Muscle of leg (tissue), 3 donors: ENCODE measurements at regions not wholly inside any gene's neighbourhood (a gene's known extent, or its start where the extent isn't known, plus 50 kb on each side); places are given as distances from the start of the nearest gene placed in this dataset.

Source experiments
- DNase-seq: peaks from one replicate; pipeline ENCODE4 v3.0.0; 2013
- H3K27ac ChIP-seq: one replicate; pipeline ENCODE4 v1.5.1; 2013; ENCODE audit warnings: mild to moderate bottlenecking, low read length, control low read depth
- H3K27me3 ChIP-seq: one replicate; pipeline ENCODE4 v1.6.1; 2013; ENCODE audit warnings: low read length; ENCODE audit not compliant: control insufficient read depth, insufficient read depth
- H3K36me3 ChIP-seq: one replicate; pipeline ENCODE4 v1.6.1; 2013; ENCODE audit warnings: low read length; ENCODE audit not compliant: control insufficient read depth, insufficient read depth
- H3K4me1 ChIP-seq: one replicate; pipeline ENCODE4 v1.6.1; 2013; ENCODE audit warnings: low read length; ENCODE audit not compliant: control insufficient read depth, insufficient read depth
- H3K4me3 ChIP-seq: one replicate; pipeline ENCODE4 v1.5.1; 2013; ENCODE audit warnings: low read length, control low read depth
- H3K9me3 ChIP-seq: replicated peaks from 2 replicates; pipeline ENCODE4 v1.6.1; 2013; ENCODE audit warnings: low read depth, low read length; ENCODE audit not compliant: control insufficient read depth
- WGBS: methylation state at CpG from one replicate; pipeline ENCODE4 v1.1.5; 2013; ENCODE audit warnings: missing lambda C conversion rate; ENCODE audit not compliant: insufficient coverage; 5-methylcytosine and 5-hydroxymethylcytosine counted together

- Histone ChIP-seq H3K27ac (no peak overlapping the region), H3K4me3 (no peak overlapping the region), H3K27me3 (no peaks in the 10 kb centered on the region), H3K4me1 (no peaks in the 10 kb centered on the region), H3K36me3 (no peaks in the 10 kb centered on the region), H3K9me3 (no peaks in the 10 kb centered on the region)
- DNase-seq = peak; percentile 43
- no CpG with 5 or more reads among the region's 2 CpGs for WGBS
Measured at GRCh38 chr12:22856178-22856577, 231.2 kb downstream of the ETNK1 start.

GRCh38 chr12:22858849-22859570 is 234.0 kb downstream of the ETNK1 start:
- 56% methylated on average over 9 of the region's 9 CpGs for WGBS
- H3K27me3 ChIP-seq = no peaks in the 10 kb centered on the region
- no peak overlapping the region for H3K4me3 ChIP-seq
- no peaks in the 10 kb centered on the region for H3K4me1 ChIP-seq
- no peaks in the 10 kb centered on the region for H3K36me3 ChIP-seq
- no peak overlapping the region for H3K27ac ChIP-seq
- H3K9me3 ChIP-seq = no peaks in the 10 kb centered on the region
- peak; percentile 27 for DNase-seq

GRCh38 chr12:22860926-22861325 is 236.0 kb downstream of the ETNK1 start:
- Histone ChIP-seq H3K9me3 (no peaks in the 10 kb centered on the region), H3K27me3 (no peaks in the 10 kb centered on the region), H3K36me3 (no peaks in the 10 kb centered on the region), H3K27ac (no peak overlapping the region), H3K4me3 (no peak overlapping the region), H3K4me1 (no peaks in the 10 kb centered on the region)
- peak; percentile 7 for DNase-seq
- WGBS = 20% methylated on average over 2 of the region's 3 CpGs

- WGBS = no CpG with 5 or more reads among the region's 6 CpGs
- Histone ChIP-seq H3K27me3 (no peaks in the 10 kb centered on the region), H3K36me3 (no peaks in the 10 kb centered on the region), H3K27ac (no peak overlapping the region), H3K4me3 (no peak overlapping the region), H3K4me1 (no peaks in the 10 kb centered on the region), H3K9me3 (no peaks in the 10 kb centered on the region)
- no peak for DNase-seq
Measured at GRCh38 chr12:22865822-22866221, 240.9 kb downstream of the ETNK1 start.

GRCh38 chr12:22866406-22866805 is 241.4 kb downstream of the ETNK1 start:
- Histone ChIP-seq H3K9me3 (no peaks in the 10 kb centered on the region), H3K36me3 (no peaks in the 10 kb centered on the region), H3K27me3 (no peaks in the 10 kb centered on the region), H3K4me3 (no peak overlapping the region), H3K4me1 (no peaks in the 10 kb centered on the region), H3K27ac (no peak overlapping the region)
- no peak for DNase-seq
- no CpG with 5 or more reads among the region's 1 CpG for WGBS

GRCh38 chr12:22874151-22874550 is 249.2 kb downstream of the ETNK1 start:
- H3K36me3 ChIP-seq = no peaks in the 10 kb centered on the region
- WGBS = no CpG with 5 or more reads among the region's 8 CpGs

GRCh38 chr12:22876262-22876661 is 251.3 kb downstream of the ETNK1 start:
- WGBS = 93% methylated on average over 2 of the region's 5 CpGs
- no peaks in the 10 kb centered on the region for H3K27me3 ChIP-seq
- no peak for DNase-seq
- H3K4me3 ChIP-seq = no peak overlapping the region
- no peaks in the 10 kb centered on the region for H3K9me3 ChIP-seq
- H3K4me1 ChIP-seq = no peaks in the 10 kb centered on the region
- H3K36me3 ChIP-seq = no peaks in the 10 kb centered on the region
- H3K27ac ChIP-seq = no peak overlapping the region

More at GRCh38 chr12:22874151-22874550, 249.2 kb downstream of the ETNK1 start:
- H3K27ac ChIP-seq = no peak overlapping the region
- no peaks in the 10 kb centered on the region for H3K9me3 ChIP-seq
- DNase-seq = no peak
- H3K4me3 ChIP-seq = no peak overlapping the region
- H3K4me1 ChIP-seq = no peaks in the 10 kb centered on the region
- no peaks in the 10 kb centered on the region for H3K27me3 ChIP-seq

GRCh38 chr12:22879203-22879602 is 254.2 kb downstream of the ETNK1 start:
- WGBS = no CpG with 5 or more reads among the region's 1 CpG

GRCh38 chr12:22880331-22880730 is 255.4 kb downstream of the ETNK1 start:
- DNase-seq = no peak
- H3K27me3 ChIP-seq = no peaks in the 10 kb centered on the region
- no peaks in the 10 kb centered on the region for H3K36me3 ChIP-seq
- no peaks in the 10 kb centered on the region for H3K9me3 ChIP-seq
- no peaks in the 10 kb centered on the region for H3K4me1 ChIP-seq
- no peak overlapping the region for H3K27ac ChIP-seq
- H3K4me3 ChIP-seq = no peak overlapping the region

More at GRCh38 chr12:22879203-22879602, 254.2 kb downstream of the ETNK1 start:
- DNase-seq = no peak
- H3K9me3 ChIP-seq = no peaks in the 10 kb centered on the region
- H3K27ac ChIP-seq = no peak overlapping the region
- no peaks in the 10 kb centered on the region for H3K27me3 ChIP-seq
- H3K36me3 ChIP-seq = no peaks in the 10 kb centered on the region
- H3K4me3 ChIP-seq = no peak overlapping the region
- no peaks in the 10 kb centered on the region for H3K4me1 ChIP-seq

GRCh38 chr12:22880807-22881206 is 255.8 kb downstream of the ETNK1 start:
- Histone ChIP-seq H3K4me3 (no peak overlapping the region), H3K27ac (no peak overlapping the region), H3K4me1 (no peaks in the 10 kb centered on the region), H3K9me3 (no peaks in the 10 kb centered on the region), H3K27me3 (no peaks in the 10 kb centered on the region), H3K36me3 (no peaks in the 10 kb centered on the region)
- no peak for DNase-seq
- WGBS = 79% methylated on average over 4 of the region's 6 CpGs
